ENCODE measurements at regions not wholly inside any gene's neighbourhood (a gene's known extent, or its start where the extent isn't known, plus 50 kb on each side); places are given as distances from the start of the nearest gene placed in this dataset.
"Not testable (repeated sequence)": the region's sequence is repeated elsewhere in the genome, so short reads cannot be mapped to it uniquely, and the experiment has no call there.

DNA sequence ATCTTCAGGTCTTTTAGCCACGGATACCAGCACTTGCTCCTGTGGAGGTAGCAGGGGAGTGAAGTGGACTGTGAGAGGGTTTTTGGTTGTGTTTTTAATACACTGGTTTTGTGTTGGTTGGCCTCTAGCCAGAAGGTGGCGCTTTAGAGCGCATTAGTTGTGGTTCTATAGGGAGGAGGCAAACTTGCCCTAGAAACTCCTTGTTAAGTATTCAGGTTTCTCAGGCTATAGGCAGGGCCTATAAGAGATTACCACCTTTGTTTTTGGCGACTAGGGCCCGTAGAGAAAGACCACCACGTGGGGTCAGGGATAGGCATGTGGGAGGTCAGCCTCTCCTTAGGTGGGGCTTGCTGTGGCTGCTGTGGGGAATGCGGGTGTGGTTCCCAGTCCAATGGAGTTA is 221.6 kb upstream of the SPANXN4 start:
- Histone ChIP-seq H3K27me3 (ENCODE audit: control insufficient read depth in 3 of 3, insufficient read depth in 3 of 3, low read length in 3 of 3) (no peaks in the 10 kb centered on the region), H3K9me3 (ENCODE audit: control insufficient read depth in 2 of 2, insufficient read depth in 1 of 2, low read depth in 1 of 2, low read length in 1 of 2) (peaks cover 0 to 13% of the 10 kb centered on the region in 2 donors), H3K36me3 (ENCODE audit: control insufficient read depth in 3 of 3, insufficient read depth in 2 of 3, low read depth in 1 of 3, low read length in 3 of 3) (no peaks in the 10 kb centered on the region), H3K4me3 (ENCODE audit: low read depth in 1 of 3, low read length in 3 of 3) (no peak overlapping the region), H3K27ac (ENCODE audit: low read depth in 1 of 3, low read length in 2 of 3) (no peak overlapping the region), H3K4me1 (ENCODE audit: control insufficient read depth in 3 of 3, insufficient read depth in 2 of 3, low read depth in 1 of 3, low read length in 2 of 3) (no peaks in the 10 kb centered on the region)
- WGBS, 3 donors, result 58 to 74% (median 58%) methylated on average over 6 to 7 of the region's 7 CpGs
- FAIRE-seq (no peak), DNase-seq (no peak)

DNA sequence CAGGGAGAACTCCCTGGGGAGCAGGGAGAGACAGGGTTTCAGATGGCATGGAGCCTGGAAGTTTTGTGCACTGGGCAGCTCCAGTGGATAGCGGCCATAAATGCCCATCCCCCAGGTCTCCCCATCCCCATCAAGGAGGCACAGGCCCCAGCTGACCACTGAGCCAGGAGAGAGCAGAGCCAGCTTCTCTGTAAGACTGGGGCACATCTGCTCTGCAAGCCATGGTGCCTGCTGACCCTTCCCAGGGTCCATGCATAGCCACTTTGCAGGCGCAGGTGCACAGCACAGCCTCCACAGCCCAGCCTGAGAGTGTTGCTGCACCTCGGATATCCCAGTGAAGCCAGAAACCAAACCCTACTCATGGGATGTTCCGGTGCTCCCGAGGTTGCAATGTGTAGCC is 206.3 kb upstream of the SPANXN4 start:
- 89 to 92% (median 91%) methylated on average over 5 of the region's 5 CpGs for WGBS, 3 donors
- no peaks in the 10 kb centered on the region for H3K4me1 ChIP-seq (ENCODE audit: control insufficient read depth in 3 of 3, insufficient read depth in 2 of 3, low read depth in 1 of 3, low read length in 2 of 3)
- peaks cover 0 to 8% of the 10 kb centered on the region in 2 donors for H3K9me3 ChIP-seq (ENCODE audit: control insufficient read depth in 2 of 2, insufficient read depth in 1 of 2, low read depth in 1 of 2, low read length in 1 of 2)
- no peak for DNase-seq
- no peak overlapping the region for H3K27ac ChIP-seq (ENCODE audit: low read depth in 1 of 3, low read length in 2 of 3)
- FAIRE-seq, result no peak
- H3K36me3 ChIP-seq (ENCODE audit: control insufficient read depth in 3 of 3, insufficient read depth in 2 of 3, low read depth in 1 of 3, low read length in 3 of 3), result no peaks in the 10 kb centered on the region
- H3K4me3 ChIP-seq (ENCODE audit: low read depth in 1 of 3, low read length in 3 of 3), result no peak overlapping the region
- no peaks in the 10 kb centered on the region for H3K27me3 ChIP-seq (ENCODE audit: control insufficient read depth in 3 of 3, insufficient read depth in 3 of 3, low read length in 3 of 3)

DNA sequence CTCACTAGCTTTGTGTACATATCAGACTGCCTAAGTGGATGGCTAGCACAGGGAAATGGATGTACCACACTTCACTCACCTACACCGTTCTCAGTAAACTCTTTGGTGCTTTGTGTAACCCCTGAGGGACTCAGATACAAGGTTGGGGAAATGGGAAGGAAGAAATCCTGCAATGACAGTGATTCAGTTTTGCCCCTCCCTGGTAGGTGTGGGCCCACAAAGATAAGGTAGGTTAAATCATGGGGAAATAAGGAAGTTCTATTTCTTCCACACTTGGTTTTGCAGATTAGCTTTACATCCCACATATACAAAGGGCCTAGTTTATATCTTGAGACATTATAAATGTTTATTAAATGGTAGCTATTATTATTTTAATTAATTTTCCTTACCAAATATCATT is 197.6 kb upstream of the SPANXN4 start:
- H3K36me3 ChIP-seq (ENCODE audit: control insufficient read depth in 3 of 3, insufficient read depth in 2 of 3, low read depth in 1 of 3, low read length in 3 of 3), result no peaks in the 10 kb centered on the region
- no peaks in the 10 kb centered on the region for H3K4me1 ChIP-seq (ENCODE audit: control insufficient read depth in 3 of 3, insufficient read depth in 2 of 3, low read depth in 1 of 3, low read length in 2 of 3)
- H3K27ac ChIP-seq (ENCODE audit: low read depth in 1 of 3, low read length in 2 of 3), result no peak overlapping the region
- H3K4me3 ChIP-seq (ENCODE audit: low read depth in 1 of 3, low read length in 3 of 3), result no peak overlapping the region
- DNase-seq (no peak), FAIRE-seq (no peak)
- no peaks in the 10 kb centered on the region for H3K27me3 ChIP-seq (ENCODE audit: control insufficient read depth in 3 of 3, insufficient read depth in 3 of 3, low read length in 3 of 3)
- no peaks in the 10 kb centered on the region for H3K9me3 ChIP-seq (ENCODE audit: control insufficient read depth in 2 of 2, insufficient read depth in 1 of 2, low read depth in 1 of 2, low read length in 1 of 2)
- WGBS, 3 donors, result 56 to 75% (median 69%) methylated on average over 1 of the region's 1 CpG

DNA sequence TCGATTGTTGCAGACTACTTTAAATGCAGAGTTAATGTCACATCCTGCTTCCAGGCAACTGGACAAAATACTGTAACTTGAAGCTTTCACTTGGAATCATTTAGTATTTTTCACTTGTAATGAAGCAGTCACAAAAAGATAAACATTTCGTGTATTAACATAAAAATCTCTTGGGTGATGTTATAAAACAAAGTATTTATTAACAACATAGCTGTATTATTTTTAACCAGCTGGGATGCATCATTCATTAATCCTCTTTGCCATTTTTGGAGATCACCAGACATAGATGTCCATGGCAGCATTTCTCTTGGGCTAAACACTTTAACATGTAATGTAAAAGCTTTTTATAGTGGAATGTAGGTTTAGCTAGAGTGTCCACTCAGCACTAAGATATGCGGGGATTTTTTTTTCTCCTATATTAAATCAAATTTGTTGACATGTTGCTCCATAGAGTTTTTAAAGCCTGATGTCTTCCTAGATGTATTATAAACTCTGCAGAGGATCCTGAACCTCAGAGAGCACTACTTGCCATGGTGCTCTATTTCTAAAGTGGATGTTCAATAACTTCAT is 193.7 kb upstream of the SPANXN4 start:
- no peak overlapping the region for H3K27ac ChIP-seq (ENCODE audit: low read depth in 1 of 3, low read length in 2 of 3)
- H3K27me3 ChIP-seq (ENCODE audit: control insufficient read depth in 3 of 3, insufficient read depth in 3 of 3, low read length in 3 of 3), result no peaks in the 10 kb centered on the region
- H3K36me3 ChIP-seq (ENCODE audit: control insufficient read depth in 3 of 3, insufficient read depth in 2 of 3, low read depth in 1 of 3, low read length in 3 of 3), result no peaks in the 10 kb centered on the region
- no peaks in the 10 kb centered on the region for H3K4me1 ChIP-seq (ENCODE audit: control insufficient read depth in 3 of 3, insufficient read depth in 2 of 3, low read depth in 1 of 3, low read length in 2 of 3)
- DNase-seq (no peak), FAIRE-seq (no peak)
- H3K9me3 ChIP-seq (ENCODE audit: control insufficient read depth in 2 of 2, insufficient read depth in 1 of 2, low read depth in 1 of 2, low read length in 1 of 2), result no peaks in the 10 kb centered on the region
- WGBS, 3 donors, result 51 to 78% (median 60%) methylated on average over 3 of the region's 3 CpGs
- H3K4me3 ChIP-seq (ENCODE audit: low read depth in 1 of 3, low read length in 3 of 3), result no peak overlapping the region

DNA sequence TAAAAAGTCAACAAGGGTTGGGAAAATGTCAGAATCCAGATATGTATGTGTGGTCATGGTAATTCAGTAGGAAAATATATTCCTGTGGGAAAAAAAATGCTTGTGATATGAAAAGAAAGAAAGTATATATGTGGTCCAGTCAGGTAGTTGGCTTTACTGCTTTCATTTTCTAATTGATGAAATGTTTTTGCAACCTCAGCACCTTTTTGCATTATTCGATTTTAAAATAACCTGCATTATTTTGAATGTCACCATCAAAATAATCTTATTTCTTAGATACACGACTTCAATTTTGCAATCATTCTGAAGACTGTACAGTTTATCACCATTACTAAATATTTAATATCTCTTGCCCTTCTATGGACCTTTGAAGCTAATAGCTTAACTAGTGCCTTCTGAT is 170.8 kb upstream of the SPANXN4 start:
- no peak overlapping the region for H3K4me3 ChIP-seq (ENCODE audit: low read depth in 1 of 3, low read length in 3 of 3)
- no peak for DNase-seq
- H3K27me3 ChIP-seq (ENCODE audit: control insufficient read depth in 3 of 3, insufficient read depth in 3 of 3, low read length in 3 of 3), result no peaks in the 10 kb centered on the region
- WGBS, 3 donors, result 69 to 81% (median 73%) methylated on average over 2 of the region's 2 CpGs
- no peak overlapping the region for H3K27ac ChIP-seq (ENCODE audit: low read depth in 1 of 3, low read length in 2 of 3)
- no peaks in the 10 kb centered on the region for H3K36me3 ChIP-seq (ENCODE audit: control insufficient read depth in 3 of 3, insufficient read depth in 2 of 3, low read depth in 1 of 3, low read length in 3 of 3)
- no peak for FAIRE-seq
- no peaks in the 10 kb centered on the region for H3K4me1 ChIP-seq (ENCODE audit: control insufficient read depth in 3 of 3, insufficient read depth in 2 of 3, low read depth in 1 of 3, low read length in 2 of 3)
- H3K9me3 ChIP-seq (ENCODE audit: control insufficient read depth in 2 of 2, insufficient read depth in 1 of 2, low read depth in 1 of 2, low read length in 1 of 2), result no peaks in the 10 kb centered on the region

DNA sequence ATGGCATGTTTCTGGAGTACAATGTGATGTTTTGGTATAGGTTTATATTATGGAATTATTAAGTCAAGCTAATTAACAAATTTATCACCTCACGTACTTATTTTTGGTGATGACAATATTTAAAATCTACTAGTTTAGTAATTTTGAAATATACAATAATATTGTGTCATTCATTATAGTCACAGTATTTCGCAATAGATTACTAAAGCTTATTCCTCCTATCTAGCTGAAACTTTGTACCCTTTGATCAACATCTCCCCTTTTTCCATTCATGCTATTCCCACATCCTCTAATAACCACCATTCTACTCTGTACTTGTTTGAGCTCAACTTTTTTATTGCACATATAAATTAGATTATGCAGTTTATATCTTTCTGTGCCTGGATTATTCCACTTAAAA is 164.8 kb upstream of the SPANXN4 start:
- no peak overlapping the region for H3K4me3 ChIP-seq (ENCODE audit: low read depth in 1 of 3, low read length in 3 of 3)
- no peak for DNase-seq
- FAIRE-seq, result peak; percentile 53
- no peaks in the 10 kb centered on the region for H3K36me3 ChIP-seq (ENCODE audit: control insufficient read depth in 3 of 3, insufficient read depth in 2 of 3, low read depth in 1 of 3, low read length in 3 of 3)
- WGBS, 3 donors, result 82 to 90% (median 89%) methylated on average over 2 of the region's 2 CpGs
- no peaks in the 10 kb centered on the region for H3K27me3 ChIP-seq (ENCODE audit: control insufficient read depth in 3 of 3, insufficient read depth in 3 of 3, low read length in 3 of 3)
- no peaks in the 10 kb centered on the region for H3K9me3 ChIP-seq (ENCODE audit: control insufficient read depth in 2 of 2, insufficient read depth in 1 of 2, low read depth in 1 of 2, low read length in 1 of 2)
- no peak overlapping the region for H3K27ac ChIP-seq (ENCODE audit: low read depth in 1 of 3, low read length in 2 of 3)
- no peaks in the 10 kb centered on the region for H3K4me1 ChIP-seq (ENCODE audit: control insufficient read depth in 3 of 3, insufficient read depth in 2 of 3, low read depth in 1 of 3, low read length in 2 of 3)

DNA sequence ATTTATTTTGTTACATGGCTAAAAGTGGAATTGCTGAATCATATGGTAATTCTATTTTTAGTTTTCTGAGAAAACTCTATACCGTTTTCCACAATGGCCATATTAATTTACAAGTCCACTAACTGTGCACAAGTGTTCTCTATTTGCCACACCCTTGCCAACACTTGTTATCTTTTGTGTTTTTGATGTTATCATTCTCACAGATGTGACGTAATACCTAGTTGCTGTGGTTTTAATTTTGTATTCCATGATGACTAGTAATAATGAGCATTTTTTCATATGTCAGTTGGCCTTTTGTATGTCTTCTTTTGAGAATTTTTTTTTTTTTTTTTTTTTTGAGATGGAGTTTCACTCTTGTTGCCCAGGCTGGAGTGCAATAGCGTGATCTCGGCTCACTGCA is 164.2 kb upstream of the SPANXN4 start:
- 71 to 81% (median 81%) methylated on average over 4 of the region's 4 CpGs for WGBS, 3 donors
- no peak overlapping the region for H3K4me3 ChIP-seq (ENCODE audit: low read depth in 1 of 3, low read length in 3 of 3)
- H3K27me3 ChIP-seq (ENCODE audit: control insufficient read depth in 3 of 3, insufficient read depth in 3 of 3, low read length in 3 of 3), result no peaks in the 10 kb centered on the region
- H3K27ac ChIP-seq (ENCODE audit: low read depth in 1 of 3, low read length in 2 of 3), result no peak overlapping the region
- DNase-seq (no peak), FAIRE-seq (no peak)
- H3K36me3 ChIP-seq (ENCODE audit: control insufficient read depth in 3 of 3, insufficient read depth in 2 of 3, low read depth in 1 of 3, low read length in 3 of 3), result no peaks in the 10 kb centered on the region
- H3K4me1 ChIP-seq (ENCODE audit: control insufficient read depth in 3 of 3, insufficient read depth in 2 of 3, low read depth in 1 of 3, low read length in 2 of 3), result no peaks in the 10 kb centered on the region
- no peaks in the 10 kb centered on the region for H3K9me3 ChIP-seq (ENCODE audit: control insufficient read depth in 2 of 2, insufficient read depth in 1 of 2, low read depth in 1 of 2, low read length in 1 of 2)

DNA sequence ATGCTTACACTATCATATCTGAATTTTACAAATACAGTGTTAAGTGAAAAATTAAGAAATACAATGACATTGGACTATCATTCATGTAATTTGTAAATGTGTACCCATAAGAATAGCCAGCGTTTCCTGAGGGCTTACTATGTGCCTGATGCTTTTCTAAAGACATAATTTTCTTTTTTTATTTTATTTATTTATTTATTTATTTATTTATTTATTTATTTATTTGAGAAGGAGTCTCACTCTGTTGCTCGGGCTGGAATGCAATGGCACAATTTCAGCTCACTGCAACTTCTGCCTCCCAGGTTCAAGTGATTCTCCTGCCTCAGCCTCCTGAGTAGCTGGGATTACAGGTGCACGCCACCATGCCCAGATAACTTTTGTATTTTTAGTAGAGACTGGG is 159.5 kb upstream of the SPANXN4 start:
- not testable (repeated sequence) for DNase-seq; H3K27ac ChIP-seq (ENCODE audit: low read depth in 1 of 3, low read length in 2 of 3); H3K36me3 ChIP-seq (ENCODE audit: control insufficient read depth in 3 of 3, insufficient read depth in 2 of 3, low read depth in 1 of 3, low read length in 3 of 3); H3K4me1 ChIP-seq (ENCODE audit: control insufficient read depth in 3 of 3, insufficient read depth in 2 of 3, low read depth in 1 of 3, low read length in 2 of 3); H3K4me3 ChIP-seq (ENCODE audit: low read depth in 1 of 3, low read length in 3 of 3); FAIRE-seq; H3K27me3 ChIP-seq (ENCODE audit: control insufficient read depth in 3 of 3, insufficient read depth in 3 of 3, low read length in 3 of 3)
- 65 to 82% (median 80%) methylated on average over 3 of the region's 3 CpGs for WGBS, 3 donors
- H3K9me3 ChIP-seq (ENCODE audit: control insufficient read depth in 2 of 2, insufficient read depth in 1 of 2, low read depth in 1 of 2, low read length in 1 of 2), result peaks cover 0 to 11% of the 10 kb centered on the region in 2 donors

DNA sequence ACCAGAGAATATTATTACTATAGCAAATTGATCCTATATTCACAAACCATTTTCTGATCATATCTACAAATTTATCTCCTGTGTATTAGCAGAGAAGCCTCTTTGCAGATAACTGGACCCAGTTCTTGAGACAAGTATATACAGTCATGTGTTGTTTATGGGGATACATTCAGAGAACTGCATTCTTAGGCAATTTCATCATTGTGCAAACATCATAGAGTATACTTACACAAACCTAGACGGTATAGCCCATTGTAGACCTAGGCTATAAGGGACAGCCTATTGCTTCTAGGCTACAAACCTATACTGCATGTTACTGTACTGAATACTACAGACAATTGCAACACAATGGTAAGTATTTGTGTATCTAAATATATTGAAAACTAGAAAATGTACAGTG is 152.5 kb upstream of the SPANXN4 start:
- Histone ChIP-seq H3K9me3 (ENCODE audit: control insufficient read depth in 2 of 2, insufficient read depth in 1 of 2, low read depth in 1 of 2, low read length in 1 of 2) (peaks cover 0 to 12% of the 10 kb centered on the region in 2 donors), H3K4me3 (ENCODE audit: low read depth in 1 of 3, low read length in 3 of 3) (no peak overlapping the region), H3K27ac (ENCODE audit: low read depth in 1 of 3, low read length in 2 of 3) (no peak overlapping the region), H3K36me3 (ENCODE audit: control insufficient read depth in 3 of 3, insufficient read depth in 2 of 3, low read depth in 1 of 3, low read length in 3 of 3) (no peaks in the 10 kb centered on the region), H3K27me3 (ENCODE audit: control insufficient read depth in 3 of 3, insufficient read depth in 3 of 3, low read length in 3 of 3) (no peaks in the 10 kb centered on the region), H3K4me1 (ENCODE audit: control insufficient read depth in 3 of 3, insufficient read depth in 2 of 3, low read depth in 1 of 3, low read length in 2 of 3) (no peaks in the 10 kb centered on the region)
- FAIRE-seq, result no peak
- DNase-seq, result no peak
- WGBS, 3 donors, result 48 to 71% (median 56%) methylated on average over 1 of the region's 1 CpG
